T47D (cell line): ENCODE measurements at regions not wholly inside any gene's neighbourhood (a gene's known extent, or its start where the extent isn't known, plus 50 kb on each side); places are given as distances from the start of the nearest gene placed in this dataset.

Experiments used
- DNase-seq, 2 experiments: peaks; one replicate each; pipeline versions ENCODE4 v3.0.0 to v3.0.0-alpha.2; 2011 to 2012; ENCODE audit warnings: low read depth in 1 of 2, low spot score in 1 of 2
- JUND ChIP-seq: IDR thresholded peaks from 2 replicates; pipeline ENCODE4 v1.6.1; 2012; ENCODE audit warnings: low read depth
- in situ Hi-C: cut with HindIII; loops from 2 replicates; pipeline ENCODE4 v1.10.0; 2016; ENCODE audit warnings: low sequenced_read_pairs, low pct_unique_long_range_greater_than_20kb

- in situ Hi-C loops: no loop called here
- no peak for TF ChIP-seq JUND
- no peak for DNase-seq
Observed at GRCh38 chr13:103315711-103316110, 249.5 kb upstream of the SLC10A2 start.

GRCh38 chr13:103312467-103312866, 246.2 kb upstream of the SLC10A2 start:
- DNase-seq: no peak
- in situ Hi-C loops: no loop called here
- TF ChIP-seq JUND: no peak

GRCh38 chr13:103308667-103309066, 242.4 kb upstream of the SLC10A2 start:
- TF ChIP-seq JUND: no peak
- no peak for DNase-seq
- in situ Hi-C loops: no loop called here

DNA sequence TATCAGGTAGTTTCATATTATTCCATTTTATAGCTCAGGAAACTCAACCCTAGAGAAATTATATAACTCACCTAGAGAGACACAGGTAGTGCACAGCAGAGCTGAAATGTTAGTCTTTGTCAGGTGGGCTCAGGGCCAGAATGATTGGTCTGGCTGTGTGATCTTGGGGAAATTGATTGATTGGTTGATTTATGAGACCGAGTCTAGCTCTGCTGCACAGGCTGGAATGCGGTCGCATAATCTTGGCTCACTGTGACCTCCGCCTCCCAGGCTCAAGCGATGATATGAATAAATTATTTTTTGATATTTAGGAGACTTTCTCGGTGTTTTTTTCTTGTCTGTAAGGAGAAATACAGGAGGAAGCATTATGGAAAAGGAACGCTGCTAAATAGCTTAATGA, 239.9 kb upstream of the SLC10A2 start:
- in situ Hi-C loops: no loop called here
- no peak for TF ChIP-seq JUND
- DNase-seq: no peak

DNA sequence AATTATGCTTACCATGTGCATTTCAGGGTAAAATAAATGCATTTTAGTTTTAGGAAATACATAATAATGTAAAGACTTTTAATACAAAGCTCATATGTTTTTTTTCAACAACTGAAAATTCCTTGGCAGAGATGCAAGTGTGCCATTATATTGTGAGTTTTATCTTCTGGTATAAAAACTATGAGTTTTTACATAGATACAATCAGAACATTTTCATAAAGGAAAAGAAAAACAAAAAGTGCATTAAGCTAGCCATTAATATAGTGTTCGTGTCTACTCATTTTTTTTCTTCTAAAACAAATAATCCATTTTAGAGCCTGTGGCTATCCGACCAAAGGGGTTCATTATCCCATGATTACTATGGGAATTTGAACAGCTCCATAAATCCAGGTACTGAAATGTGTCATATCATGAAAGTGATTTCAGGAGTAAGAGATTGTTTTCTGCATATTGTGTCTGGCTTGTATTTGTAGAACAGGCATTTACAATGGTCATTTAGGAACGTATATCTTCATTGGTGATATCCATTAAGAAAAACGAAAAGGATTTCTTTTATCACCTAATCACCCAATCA, 236.9 kb upstream of the SLC10A2 start:
- in situ Hi-C loops: no loop called here
- TF ChIP-seq JUND: no peak
- no peak for DNase-seq

- in situ Hi-C loops: no loop called here
- no peak for TF ChIP-seq JUND
- no peak for DNase-seq
Observed at GRCh38 chr13:103302676-103303075, 236.5 kb upstream of the SLC10A2 start.

DNA sequence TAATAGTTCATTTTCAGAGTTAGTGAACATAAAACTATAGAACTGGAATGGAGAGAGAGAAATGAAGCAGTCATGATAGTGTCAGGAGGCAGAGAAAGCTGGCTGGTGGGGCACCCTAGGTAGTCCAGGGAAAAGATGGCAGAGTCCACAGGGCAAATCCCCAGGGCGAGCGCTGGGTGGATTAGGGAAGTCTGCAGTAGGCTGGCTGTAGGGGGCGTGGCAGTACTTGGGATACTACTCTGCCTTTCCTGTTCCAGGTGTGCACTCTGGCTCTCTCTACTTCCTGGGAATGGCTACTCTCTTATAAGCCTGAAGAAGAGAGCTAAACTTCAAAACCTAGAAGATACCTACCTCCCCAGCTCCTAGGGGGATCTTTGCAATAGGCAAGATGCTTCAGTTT, 232.9 kb upstream of the SLC10A2 start:
- peak in 1 of 2 experiments; percentile 45 for DNase-seq
- in situ Hi-C loops: no loop called here
- TF ChIP-seq JUND: no peak

GRCh38 chr13:103297083-103297482, 230.9 kb upstream of the SLC10A2 start:
- TF ChIP-seq JUND: no peak
- no peak for DNase-seq
- in situ Hi-C loops: no loop called here

GRCh38 chr13:103291798-103292572, 225.8 kb upstream of the SLC10A2 start:
- DNase-seq: no peak
- in situ Hi-C loops: no loop called here
- no peak for TF ChIP-seq JUND

- DNase-seq: no peak
- in situ Hi-C loops: no loop called here
- TF ChIP-seq JUND: no peak
Observed at GRCh38 chr13:103291226-103291625, 225.0 kb upstream of the SLC10A2 start.

DNA sequence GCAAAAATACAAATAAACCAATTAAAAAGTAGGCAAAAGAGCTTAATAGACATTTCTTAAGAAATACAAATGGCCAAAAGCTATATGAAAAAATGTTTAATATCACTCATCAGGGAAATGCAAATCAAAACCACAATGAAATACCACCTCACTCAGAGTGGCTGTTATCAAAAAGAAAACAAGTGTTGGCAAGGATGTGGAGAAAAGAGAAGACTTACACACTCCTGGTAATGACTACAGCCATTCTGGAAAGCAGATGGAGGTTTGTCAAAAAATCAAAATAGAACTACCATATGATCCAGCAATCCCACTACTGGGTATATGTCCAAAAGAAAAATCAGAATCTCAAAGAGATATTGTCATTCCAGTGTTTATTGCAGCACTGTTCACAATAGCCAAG, 223.5 kb upstream of the SLC10A2 start:
- no peak for TF ChIP-seq JUND
- DNase-seq: no peak
- in situ Hi-C loops: no loop called here

DNA sequence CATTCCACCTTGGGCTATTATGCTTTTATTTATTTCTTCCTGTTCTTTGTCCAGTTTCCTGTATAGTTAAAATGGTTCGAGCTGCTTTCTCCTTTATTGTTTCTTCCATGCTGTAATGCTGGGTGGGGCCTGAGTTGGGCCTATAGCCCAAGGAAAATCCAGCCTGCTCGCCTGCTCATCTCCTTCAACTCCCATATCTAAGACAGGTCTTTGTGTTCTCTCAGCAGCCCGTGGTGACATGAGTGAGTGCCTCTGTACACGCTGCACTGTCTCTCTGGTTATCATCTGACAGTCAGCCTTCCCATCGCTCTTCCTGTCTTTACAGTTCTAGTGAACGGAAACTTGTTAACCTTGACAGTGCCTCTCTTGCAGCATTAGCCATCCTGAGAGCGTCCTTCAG, 221.9 kb upstream of the SLC10A2 start:
- no peak for TF ChIP-seq JUND
- in situ Hi-C loops: no loop called here
- DNase-seq: no peak

DNA sequence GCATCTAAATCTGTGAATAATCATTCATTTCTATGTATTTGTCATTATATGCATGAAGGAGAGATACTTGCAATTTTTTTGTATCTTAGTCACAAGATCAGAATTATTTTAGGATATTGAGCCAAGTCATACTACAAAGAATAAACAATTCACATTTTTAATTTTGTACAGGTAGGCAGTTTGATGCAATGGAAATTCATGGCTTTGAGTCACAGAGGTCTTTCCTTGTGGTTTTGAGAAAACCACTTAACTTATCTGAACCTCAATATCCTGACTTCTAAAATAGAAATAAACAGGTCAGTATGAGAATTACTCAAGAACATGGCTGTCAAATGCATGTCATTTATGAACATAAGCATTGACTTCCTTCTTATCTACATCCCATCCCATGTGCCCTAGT, 221.4 kb upstream of the SLC10A2 start:
- TF ChIP-seq JUND: no peak
- no peak for DNase-seq
- in situ Hi-C loops: no loop called here

DNA sequence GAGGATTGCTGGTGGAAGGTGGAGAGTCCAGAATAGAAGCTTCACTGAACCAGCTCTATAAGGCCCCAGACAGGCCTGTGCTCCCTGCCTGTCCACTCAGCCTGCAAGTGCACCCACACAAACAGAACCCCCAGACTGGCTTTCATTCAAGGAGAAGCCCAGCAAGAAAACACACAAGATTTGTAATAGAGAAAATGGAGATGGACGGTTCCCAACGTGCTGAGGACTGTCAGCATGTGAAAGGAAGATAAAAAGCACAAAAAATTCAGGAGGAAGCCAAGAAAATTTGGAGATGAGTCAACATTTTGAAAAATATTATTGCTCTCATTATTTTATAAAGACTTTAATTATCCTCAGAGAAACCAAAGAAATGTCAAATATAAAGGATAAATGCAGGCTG, 218.2 kb upstream of the SLC10A2 start:
- in situ Hi-C loops: no loop called here
- no peak for DNase-seq
- TF ChIP-seq JUND: no peak
